ENCODE measurements at regions not wholly inside any gene's neighbourhood (a gene's known extent, or its start where the extent isn't known, plus 50 kb on each side); places are given as distances from the start of the nearest gene placed in this dataset.
"Not testable (repeated sequence)": the region's sequence is repeated elsewhere in the genome, so short reads cannot be mapped to it uniquely, and the experiment has no call there.

DNA sequence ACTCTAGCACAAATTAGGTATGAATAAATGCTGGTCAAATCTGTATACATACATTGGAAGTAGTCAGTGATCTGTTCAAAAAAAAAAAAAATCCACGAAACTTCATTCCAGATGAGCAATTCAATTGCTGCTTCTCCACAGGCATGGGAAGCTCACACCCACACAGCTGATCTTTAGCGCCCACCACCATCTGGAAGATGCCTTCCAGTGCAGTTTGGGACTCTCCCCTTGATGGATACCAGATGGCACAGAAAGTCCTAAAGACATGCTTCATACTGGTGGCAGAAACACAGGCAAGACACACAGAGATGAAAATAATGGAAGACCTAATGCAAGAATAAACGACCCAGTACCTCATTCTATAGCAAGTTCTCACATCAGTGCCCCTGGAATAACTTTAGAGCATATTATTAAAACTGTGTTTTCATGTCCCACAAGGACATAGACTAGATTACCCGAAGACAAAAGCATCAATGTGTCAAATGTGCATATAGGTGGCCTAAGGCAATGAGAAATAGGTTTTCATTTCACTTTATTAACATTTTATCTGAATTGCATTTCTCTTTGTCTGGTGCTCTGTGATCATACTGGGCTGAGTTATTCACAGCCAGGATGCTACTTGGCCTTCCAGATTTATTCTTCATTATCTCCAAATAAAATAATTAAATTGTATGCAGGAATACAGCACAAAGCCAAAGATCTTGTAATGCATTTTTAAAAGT is 135.4 kb upstream of the TAS2R1 start:
- Histone ChIP-seq H3K4me3 (no peak overlapping the region), H3K27me3 (no peaks in the 10 kb centered on the region)
- TF ChIP-seq CTCF (IDR thresholded peaks at IDR 0.05; ENCODE audit: low read depth, low read length): no peak

GRCh38 chr5:9761706-9762105 is 131.6 kb upstream of the TAS2R1 start:
- no peak for TF ChIP-seq CTCF (IDR thresholded peaks at IDR 0.05; ENCODE audit: low read depth, low read length)

More for the DNA sequence above, 135.4 kb upstream of the TAS2R1 start:
- no peaks in the 10 kb centered on the region for H3K4me1 ChIP-seq (ENCODE audit: low read depth)
- H3K27ac ChIP-seq: no peak overlapping the region
- H3K9me3 ChIP-seq (ENCODE audit: low read depth): no peaks in the 10 kb centered on the region
- no peak for DNase-seq (ENCODE audit: low read depth in 1 of 2, low spot score in 1 of 2)
- H3K36me3 ChIP-seq: no peaks in the 10 kb centered on the region

DNA sequence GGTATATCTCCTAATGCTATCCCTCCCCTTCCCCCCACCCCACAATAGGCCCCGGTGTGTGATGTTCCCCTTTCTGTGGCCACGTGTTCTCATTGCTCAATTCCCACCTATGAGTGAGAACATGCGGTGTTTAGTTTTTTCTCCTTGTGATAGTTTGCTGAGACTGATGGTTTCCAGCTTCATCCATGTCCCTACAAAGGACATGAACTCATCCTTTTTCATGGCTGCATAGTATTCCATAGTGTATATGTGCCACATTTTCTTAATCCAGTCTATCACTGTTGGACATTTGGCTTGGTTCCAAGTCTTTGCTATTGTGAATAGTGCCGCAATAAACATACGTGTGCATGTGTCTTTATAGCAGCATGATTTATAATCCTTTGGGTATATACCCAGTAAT is 122.5 kb upstream of the TAS2R1 start:
- H3K4me3 ChIP-seq; H3K36me3 ChIP-seq; H3K9me3 ChIP-seq (ENCODE audit: low read depth); DNase-seq (ENCODE audit: low read depth in 1 of 2, low spot score in 1 of 2); H3K27me3 ChIP-seq; H3K4me1 ChIP-seq (ENCODE audit: low read depth); H3K27ac ChIP-seq: not testable (repeated sequence)

More at GRCh38 chr5:9761706-9762105, 131.6 kb upstream of the TAS2R1 start:
- Histone ChIP-seq H3K4me1 (ENCODE audit: low read depth) (no peaks in the 10 kb centered on the region), H3K9me3 (ENCODE audit: low read depth) (no peaks in the 10 kb centered on the region), H3K27me3 (no peaks in the 10 kb centered on the region), H3K36me3 (no peaks in the 10 kb centered on the region), H3K4me3 (no peak overlapping the region), H3K27ac (no peak overlapping the region)
- peak in 1 of 2 donors; percentile 13 for DNase-seq (ENCODE audit: low read depth in 1 of 2, low spot score in 1 of 2)

- no peak for DNase-seq (ENCODE audit: low read depth in 1 of 2, low spot score in 1 of 2)
- Histone ChIP-seq H3K27me3 (no peaks in the 10 kb centered on the region), H3K4me3 (no peak overlapping the region), H3K9me3 (ENCODE audit: low read depth) (no peaks in the 10 kb centered on the region), H3K4me1 (ENCODE audit: low read depth) (no peaks in the 10 kb centered on the region), H3K36me3 (no peaks in the 10 kb centered on the region), H3K27ac (no peak overlapping the region)
- no peak for TF ChIP-seq CTCF (IDR thresholded peaks at IDR 0.05; ENCODE audit: low read depth, low read length)
Observed at GRCh38 chr5:9743507-9743906, 113.4 kb upstream of the TAS2R1 start.

- Histone ChIP-seq H3K4me1 (ENCODE audit: low read depth) (no peaks in the 10 kb centered on the region), H3K4me3 (no peak overlapping the region), H3K36me3 (no peaks in the 10 kb centered on the region), H3K27me3 (no peaks in the 10 kb centered on the region), H3K9me3 (ENCODE audit: low read depth) (no peaks in the 10 kb centered on the region), H3K27ac (no peak overlapping the region)
- DNase-seq (ENCODE audit: low read depth in 1 of 2, low spot score in 1 of 2): no peak
- no peak for TF ChIP-seq CTCF (IDR thresholded peaks at IDR 0.05; ENCODE audit: low read depth, low read length)
Observed at GRCh38 chr5:9742848-9743247, 112.7 kb upstream of the TAS2R1 start.

GRCh38 chr5:9739135-9739534 is 109.0 kb upstream of the TAS2R1 start:
- Histone ChIP-seq H3K27me3 (no peaks in the 10 kb centered on the region), H3K9me3 (ENCODE audit: low read depth) (no peaks in the 10 kb centered on the region), H3K4me1 (ENCODE audit: low read depth) (no peaks in the 10 kb centered on the region), H3K36me3 (no peaks in the 10 kb centered on the region), H3K27ac (no peak overlapping the region), H3K4me3 (no peak overlapping the region)
- DNase-seq (ENCODE audit: low read depth in 1 of 2, low spot score in 1 of 2): no peak
- no peak for TF ChIP-seq CTCF (IDR thresholded peaks at IDR 0.05; ENCODE audit: low read depth, low read length)

Measured in cardiac muscle cell (in vitro differentiated cells and primary cell).